Ecto neural progenitor cell (in vitro differentiated cells): ENCODE measurements at regions not wholly inside any gene's neighbourhood (a gene's known extent, or its start where the extent isn't known, plus 50 kb on each side); places are given as distances from the start of the nearest gene placed in this dataset.

Source experiments
- DNase-seq: peaks from one replicate; pipeline ENCODE4 v3.0.0-alpha.2; 2018; ENCODE audit warnings: low spot score

DNA sequence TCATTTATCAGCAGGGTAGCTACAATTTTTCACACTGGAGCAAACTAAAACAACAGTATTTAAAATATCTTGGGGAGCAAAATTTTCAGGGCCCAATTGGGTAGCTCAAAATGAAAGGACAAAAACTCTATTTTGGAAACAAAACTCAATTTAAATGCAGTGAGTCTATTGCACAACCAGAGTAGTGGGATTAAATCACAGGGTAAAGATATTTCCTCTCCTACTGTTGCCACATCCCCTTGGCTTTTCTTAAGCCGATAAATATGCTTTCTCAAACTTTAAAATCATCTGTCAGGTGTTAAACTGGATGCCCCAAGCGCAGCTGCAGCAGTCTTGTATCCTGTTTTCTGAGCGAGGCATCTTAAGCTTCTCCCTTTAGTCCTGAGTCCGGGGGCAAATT lies 1474.3 kb upstream of the CDH9 start:
- no peak for DNase-seq

DNA sequence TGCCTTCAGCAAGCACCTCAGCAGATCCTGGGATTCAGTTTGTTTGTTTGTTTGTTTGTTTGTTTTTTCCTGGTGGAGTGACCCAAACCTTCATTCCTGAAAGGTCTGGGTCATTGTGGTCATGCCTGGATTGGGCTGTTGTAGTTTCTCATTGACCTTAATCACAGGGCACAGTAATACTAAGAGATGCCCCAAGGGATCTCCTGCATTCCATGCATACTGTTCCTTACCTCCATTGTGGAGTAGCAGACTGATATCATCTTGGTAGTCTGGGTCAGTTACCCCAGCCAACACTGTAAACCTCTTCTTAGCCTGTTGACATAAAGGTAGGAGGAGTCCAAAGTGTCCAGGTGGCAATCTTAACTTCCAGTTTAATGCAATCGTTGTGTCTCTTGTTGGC lies 1466.7 kb upstream of the CDH9 start:
- DNase-seq, result no peak

- no peak for DNase-seq
Measured at GRCh38 chr5:28500511-28500910, 1462.1 kb upstream of the CDH9 start.

DNA sequence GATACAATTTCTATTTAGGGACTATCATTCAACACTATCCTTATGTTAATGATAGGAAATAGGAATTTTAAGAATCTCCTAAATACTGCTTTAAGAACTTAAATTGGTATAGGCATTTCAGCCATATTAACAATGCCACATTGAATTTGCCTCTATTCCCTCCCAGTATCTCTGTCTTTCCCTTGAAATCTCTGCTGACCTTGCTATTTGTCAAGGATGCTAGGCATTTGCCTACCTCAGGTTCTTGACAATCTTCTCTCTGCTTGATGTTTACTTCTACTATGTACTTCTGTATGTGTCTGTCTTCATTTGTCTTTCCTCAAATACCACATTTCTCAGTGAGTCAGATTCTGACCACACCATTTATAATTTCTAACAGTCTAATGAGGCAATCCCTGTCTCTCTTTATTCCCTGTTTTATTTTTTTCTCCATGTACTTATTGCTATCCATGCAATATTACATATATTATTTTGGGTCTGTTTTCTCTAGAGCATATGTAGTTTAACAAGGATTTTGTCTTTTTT lies 1461.4 kb upstream of the CDH9 start:
- DNase-seq, result no peak

DNA sequence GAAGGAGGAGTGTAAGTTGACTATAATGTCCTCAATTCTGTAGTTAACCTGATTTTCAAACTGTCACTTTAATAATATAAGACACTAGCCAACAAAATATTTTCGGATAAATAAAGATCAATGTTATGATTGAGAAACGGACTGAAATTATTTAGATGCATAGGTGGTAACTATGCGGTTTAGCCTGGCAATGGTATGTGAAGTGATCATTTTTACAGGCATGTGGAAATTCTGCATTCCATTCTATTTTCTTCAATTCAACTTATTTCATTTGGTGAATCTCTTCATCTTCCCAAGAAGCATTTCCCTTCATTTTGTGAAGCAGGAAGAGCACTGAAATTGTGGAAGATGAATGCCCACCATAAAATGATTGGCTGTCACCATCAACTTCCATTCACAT lies 1457.5 kb upstream of the CDH9 start:
- DNase-seq, result no peak

- no peak for DNase-seq
Measured at GRCh38 chr5:28493456-28493855, 1455.1 kb upstream of the CDH9 start.

- no peak for DNase-seq
Measured at GRCh38 chr5:28488752-28489151, 1450.4 kb upstream of the CDH9 start.

GRCh38 chr5:28483327-28484025 lies 1445.1 kb upstream of the CDH9 start:
- DNase-seq, result no peak

GRCh38 chr5:28473531-28474107 lies 1435.2 kb upstream of the CDH9 start:
- no peak for DNase-seq

DNA sequence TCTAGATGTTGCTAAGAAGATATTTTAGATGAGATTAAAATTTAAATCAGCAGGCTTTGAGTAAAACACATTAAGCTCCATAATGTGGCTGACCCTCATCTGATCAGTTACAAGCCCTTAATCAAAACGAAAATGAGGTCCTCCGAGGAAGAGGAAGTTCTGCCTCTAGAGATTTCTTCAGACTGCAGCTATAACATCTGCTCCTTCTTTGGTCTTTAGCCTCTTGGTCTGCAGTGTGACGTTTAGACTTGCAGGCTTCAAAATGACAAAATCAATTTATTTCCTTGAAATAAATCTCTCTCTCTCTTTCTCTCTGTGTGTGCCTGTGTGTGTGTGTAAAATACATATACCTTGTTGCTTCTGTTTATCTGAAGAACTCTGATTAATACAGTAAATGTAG lies 1429.8 kb upstream of the CDH9 start:
- no peak for DNase-seq

- no peak for DNase-seq
Measured at GRCh38 chr5:28463728-28464127, 1425.3 kb upstream of the CDH9 start.

DNA sequence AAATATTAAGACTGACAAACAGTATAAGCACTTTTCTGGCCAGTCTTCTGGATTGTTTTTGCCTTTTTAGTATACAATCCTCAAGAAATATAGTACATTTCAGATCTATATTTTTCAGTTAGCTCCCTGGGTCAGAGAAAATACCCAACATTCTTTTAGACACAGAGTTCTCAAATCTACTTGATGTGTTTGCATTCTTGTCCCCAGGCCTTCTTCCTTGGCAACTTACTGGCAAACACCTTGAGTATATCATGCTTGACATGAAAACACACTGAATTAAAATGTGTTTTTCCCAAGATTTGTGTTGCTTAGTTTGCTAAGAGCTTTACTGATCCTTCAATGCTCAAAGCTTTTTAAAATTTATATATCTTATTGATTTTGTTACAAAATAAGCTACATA lies 1413.1 kb upstream of the CDH9 start:
- DNase-seq, result no peak

DNA sequence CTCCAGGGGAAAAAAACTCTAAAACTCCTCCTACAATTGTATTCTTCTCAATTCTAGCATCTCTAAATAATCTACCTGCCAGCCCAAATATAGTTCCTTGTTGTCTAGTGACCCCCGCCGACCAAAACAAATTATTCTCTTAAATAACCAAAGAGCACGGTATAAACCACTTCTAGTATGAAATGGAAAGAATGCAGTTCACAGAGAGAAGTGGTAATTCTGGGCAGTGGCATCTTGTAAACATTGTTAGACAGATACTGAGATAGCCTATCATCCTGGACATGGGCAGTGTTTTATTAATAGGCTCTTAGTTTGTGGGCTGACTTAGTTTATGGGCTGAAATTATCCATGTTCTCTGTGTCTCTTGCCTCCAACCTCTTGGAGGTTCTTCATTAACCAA lies 1412.6 kb upstream of the CDH9 start:
- no peak for DNase-seq

GRCh38 chr5:28448791-28449190 lies 1410.4 kb upstream of the CDH9 start:
- no peak for DNase-seq

GRCh38 chr5:28430565-28431178 lies 1392.3 kb upstream of the CDH9 start:
- no peak for DNase-seq

- no peak for DNase-seq
Measured at GRCh38 chr5:28421141-28421540, 1382.8 kb upstream of the CDH9 start.

GRCh38 chr5:28415791-28416443 lies 1377.5 kb upstream of the CDH9 start:
- no peak for DNase-seq

DNA sequence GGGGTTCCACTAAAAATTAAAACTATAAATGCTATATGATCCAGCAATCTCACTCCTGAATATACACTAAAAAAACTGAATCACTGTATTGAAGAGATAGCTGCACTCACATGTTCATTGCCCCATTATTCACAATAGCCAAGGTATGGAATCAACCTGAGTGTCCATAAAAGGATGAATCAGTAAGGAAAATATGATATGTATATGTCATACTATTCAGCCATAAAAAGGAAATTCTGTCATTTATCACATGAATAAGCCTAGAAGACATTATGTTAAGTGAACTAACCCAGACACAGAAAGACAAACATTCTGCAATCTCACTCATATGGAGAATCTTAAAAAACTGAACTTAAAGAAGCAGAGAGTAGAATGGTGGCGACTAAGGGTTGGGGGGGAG lies 1376.2 kb upstream of the CDH9 start:
- DNase-seq, result no peak

GRCh38 chr5:28408651-28409050 lies 1370.3 kb upstream of the CDH9 start:
- DNase-seq, result no peak

- no peak for DNase-seq
Measured at GRCh38 chr5:28408186-28408585, 1369.8 kb upstream of the CDH9 start.

- DNase-seq, result no peak
Measured at GRCh38 chr5:28404363-28405071, 1366.1 kb upstream of the CDH9 start.

GRCh38 chr5:28403846-28404245 lies 1365.5 kb upstream of the CDH9 start:
- DNase-seq, result no peak
